ENCODE measurements at regions not wholly inside any gene's neighbourhood (a gene's known extent, or its start where the extent isn't known, plus 50 kb on each side); places are given as distances from the start of the nearest gene placed in this dataset.
"Not testable (repeated sequence)": the region's sequence is repeated elsewhere in the genome, so short reads cannot be mapped to it uniquely, and the experiment has no call there.

DNA sequence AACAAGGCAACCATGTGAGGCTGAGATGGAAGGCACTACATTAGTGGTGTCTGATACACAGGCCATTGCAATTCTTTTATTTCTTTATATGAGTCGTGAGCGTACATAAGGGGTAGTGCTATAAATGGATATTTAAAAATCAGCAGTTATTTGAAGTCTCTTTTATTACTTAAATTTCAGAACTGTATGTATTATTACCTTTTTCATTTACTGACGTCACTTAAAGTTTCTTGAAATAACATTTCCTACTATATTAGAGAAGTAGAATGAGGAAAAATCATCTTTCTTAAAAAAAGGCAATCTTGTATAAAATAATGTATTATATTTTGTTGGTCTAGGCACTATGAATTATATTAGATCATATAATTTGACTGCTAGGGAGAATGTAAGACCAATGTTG, 280.9 kb upstream of the CYLC2 start:
- DNase-seq, result no peak

DNA sequence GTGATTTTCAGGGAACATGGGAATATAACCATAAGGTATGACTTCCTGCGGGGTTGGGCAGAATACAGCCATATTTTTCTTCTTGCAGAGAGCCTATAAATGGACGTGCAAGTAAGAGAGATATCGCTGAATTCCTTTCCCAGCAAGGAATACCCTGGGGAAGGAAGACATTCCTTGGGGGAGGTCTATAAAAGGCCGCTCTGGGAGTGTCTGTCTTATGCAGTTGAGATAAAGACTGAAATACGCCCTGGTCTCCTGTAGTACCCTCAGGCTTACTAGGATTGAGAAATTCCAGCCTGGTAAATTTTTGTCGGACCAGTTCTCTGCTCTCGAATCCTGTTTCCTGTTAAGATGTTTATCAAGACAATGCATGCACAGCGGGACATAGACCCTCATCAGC, 282.2 kb upstream of the CYLC2 start:
- not testable (repeated sequence) for DNase-seq

DNA sequence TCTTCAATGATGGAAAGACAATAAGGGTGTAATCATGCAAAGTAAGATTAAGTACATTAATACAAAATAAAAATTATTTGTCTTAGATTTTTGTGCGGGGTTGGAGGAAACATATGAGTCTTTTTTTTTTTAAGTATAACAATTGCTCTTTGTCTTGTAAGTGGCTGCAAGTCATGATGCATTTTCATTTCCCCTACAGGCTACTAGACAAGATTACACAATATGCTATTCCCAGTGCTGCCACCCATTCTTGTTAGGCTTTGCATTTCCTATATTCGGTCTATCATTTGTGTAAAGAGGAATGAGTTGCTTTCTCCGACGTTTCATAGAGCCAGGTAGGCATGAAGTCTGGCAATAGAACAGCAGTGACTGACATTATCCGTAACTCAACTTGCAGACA, 294.2 kb upstream of the CYLC2 start:
- no peak for DNase-seq

DNA sequence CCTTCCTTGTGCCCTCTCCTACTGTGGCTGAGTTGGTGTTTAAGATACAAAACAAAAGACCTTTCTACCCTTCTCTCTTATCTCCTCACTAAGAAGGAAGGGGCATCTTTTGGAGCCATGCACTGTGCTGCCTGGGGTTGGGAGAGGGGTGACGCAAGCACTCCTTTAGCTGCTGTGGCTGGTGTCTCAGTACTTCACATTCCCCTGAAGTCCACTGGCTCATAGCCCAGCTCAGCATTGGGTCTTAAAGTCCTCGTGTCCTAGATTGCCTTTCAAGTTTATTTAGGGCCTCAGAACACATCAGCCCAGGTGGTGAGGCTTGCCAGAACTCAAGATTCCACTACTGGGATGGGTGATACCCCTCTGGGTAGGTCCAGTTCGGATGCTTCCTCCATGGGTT, 325.9 kb upstream of the CYLC2 start:
- DNase-seq, result no peak

DNA sequence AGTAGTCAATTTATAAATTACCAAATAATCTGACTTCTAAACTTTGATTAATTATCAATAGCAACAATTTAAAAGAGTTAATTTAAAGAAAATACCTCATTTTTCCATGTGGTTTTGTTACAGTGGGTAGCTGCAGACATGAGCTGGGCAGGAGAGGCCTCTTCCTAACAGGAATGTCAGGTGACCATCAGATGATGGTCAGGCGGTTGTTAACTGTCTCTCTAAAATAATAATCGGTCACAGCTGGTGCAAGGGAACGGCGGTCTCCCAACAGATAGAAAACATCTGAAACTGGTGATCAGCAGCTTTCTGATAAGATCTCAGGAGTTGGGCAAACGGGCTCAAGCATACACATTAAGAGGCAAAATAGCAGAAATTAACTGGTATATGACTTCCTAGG, 342.7 kb upstream of the CYLC2 start:
- no peak for DNase-seq

DNA sequence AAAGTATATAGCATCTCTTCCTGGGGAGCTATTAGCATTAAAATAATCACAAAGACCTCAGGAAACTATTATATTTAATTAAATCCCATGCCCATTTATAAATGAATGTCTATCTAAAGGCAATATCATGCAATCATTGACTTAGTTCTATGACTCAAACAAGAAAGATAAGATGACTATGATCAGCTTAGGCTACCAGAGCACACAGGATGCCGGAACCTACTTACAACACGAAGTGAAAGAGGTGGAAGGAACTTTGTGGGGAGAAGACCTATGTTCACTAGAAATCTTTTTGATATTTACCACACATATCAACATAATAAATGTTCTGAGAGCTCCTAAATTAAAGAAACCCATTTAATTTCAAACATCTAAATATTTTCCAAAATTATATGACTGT, 344.2 kb upstream of the CYLC2 start:
- DNase-seq, result no peak

DNA sequence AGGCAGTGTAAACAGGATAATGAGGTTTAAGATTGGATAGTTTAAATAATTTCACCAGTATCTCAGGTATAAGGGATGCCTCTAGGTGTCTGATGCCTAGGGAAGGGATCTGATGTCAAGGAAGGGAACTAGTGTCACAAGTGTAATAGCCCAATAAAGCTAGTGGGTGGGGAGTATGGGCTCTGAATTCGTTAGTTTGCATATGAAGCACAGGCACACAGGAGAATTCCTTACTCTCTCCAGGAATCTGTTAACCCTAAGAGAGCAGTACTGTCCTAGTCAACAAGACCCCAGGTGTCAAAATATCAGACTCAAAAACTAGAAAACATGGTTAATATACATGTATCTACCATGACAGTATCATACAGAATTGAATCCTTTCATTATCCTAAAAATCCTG, 352.5 kb upstream of the CYLC2 start:
- DNase-seq, result no peak

DNA sequence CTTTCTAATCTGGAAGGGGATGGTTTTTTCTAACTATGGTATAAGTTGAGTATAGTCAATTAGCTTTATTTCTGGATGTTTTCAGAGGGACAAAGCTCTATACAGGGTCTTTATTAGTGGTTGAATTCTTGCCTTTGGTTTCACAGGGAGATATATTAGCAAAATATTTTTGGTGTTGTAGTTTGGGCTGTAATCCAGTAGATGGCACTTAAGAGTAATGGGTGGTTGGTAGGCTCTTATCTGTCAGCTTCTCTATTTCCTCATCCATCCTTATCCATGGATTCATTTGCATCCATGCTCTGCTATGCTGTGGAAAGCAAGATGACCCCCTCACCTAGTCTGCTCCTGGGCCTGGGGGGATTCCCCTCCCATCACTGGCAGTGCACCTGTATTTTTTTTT, 363.6 kb upstream of the CYLC2 start:
- peak; percentile 2 for DNase-seq

DNA sequence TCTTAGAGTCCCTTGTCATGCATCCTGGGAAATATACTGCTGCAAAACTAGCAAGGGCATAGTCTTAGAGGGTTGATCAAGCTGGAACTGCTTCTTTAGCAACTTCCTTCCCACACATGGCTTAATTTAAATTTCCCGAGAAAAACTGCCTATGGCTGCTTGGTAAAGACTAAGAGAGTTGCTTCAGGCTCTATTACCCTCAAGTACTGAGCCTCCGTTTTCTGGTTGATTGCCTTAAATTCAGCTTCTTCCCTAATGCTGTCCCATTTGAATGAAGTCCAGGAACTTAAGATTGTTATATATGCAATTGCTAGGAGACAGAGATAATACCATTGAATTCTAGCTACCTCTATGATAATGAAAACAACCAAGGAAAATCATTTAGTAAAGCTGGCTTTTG, 385.7 kb upstream of the CYLC2 start:
- DNase-seq, result no peak

DNA sequence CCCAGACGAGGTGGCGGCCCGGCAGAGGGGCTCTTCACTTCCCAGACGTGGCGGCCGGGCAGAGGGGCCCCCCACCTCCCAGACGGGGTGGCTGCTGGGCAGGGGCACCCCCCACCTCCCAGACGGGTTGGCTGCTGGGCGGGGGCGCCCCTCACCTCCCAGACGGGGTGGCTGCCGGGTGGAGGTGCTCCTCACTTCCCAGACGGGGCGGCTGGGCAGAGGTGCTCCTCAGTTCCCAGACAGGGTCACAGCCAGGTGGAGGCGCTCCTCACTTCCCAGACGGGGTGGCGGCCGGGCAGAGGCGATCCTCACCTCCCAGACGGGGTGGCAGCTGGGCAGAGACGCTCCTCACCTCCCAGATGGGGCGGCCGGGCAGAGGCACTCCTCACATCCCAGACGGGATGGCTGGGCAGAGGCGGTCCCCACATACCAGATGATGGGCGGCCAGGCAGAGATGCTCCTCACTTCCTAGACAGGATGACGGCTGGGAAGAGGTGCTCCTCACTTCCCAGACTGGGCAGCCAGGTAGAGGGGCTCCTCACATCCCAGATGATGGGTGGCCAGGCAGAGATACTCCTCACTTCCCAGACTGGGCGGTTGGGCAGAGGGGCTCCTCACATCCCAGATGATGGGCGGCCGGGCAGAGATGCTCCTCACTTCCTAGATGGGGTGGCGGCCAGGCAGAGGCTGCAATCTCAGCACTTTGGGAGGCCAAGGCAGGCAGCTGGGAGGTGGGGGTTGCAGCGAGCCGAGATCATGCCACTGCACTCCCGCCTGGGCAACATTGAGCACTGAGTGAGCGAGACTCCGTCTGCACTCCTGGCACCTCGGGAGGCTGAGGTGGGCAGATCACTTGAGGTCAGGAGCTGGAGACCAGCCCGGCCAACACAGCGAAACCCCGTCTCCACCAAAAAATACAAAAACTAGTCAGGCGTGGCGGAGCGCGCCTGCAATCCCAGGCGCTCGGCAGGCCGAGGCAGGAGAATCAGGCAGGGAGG, 391.6 kb upstream of the CYLC2 start:
- not testable (repeated sequence) for DNase-seq

DNA sequence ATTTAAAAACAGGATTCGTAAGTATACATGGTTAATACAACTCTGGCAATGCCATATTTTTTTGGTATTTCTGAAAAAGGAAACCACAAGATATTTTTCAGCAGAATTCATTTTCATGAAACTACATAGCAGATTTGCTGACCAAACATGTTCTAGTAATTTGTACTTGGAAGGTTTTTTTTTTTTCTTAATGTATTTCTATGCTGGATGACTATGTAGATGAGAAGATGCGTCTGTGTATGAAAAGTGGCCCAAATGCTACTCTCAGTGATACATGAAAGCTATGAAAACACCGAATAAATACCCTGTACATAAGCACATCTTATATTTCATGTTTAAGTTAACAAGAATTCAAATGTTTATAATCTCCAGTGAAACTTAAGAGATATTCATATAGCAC, 400.9 kb upstream of the CYLC2 start:
- DNase-seq, result no peak

DNA sequence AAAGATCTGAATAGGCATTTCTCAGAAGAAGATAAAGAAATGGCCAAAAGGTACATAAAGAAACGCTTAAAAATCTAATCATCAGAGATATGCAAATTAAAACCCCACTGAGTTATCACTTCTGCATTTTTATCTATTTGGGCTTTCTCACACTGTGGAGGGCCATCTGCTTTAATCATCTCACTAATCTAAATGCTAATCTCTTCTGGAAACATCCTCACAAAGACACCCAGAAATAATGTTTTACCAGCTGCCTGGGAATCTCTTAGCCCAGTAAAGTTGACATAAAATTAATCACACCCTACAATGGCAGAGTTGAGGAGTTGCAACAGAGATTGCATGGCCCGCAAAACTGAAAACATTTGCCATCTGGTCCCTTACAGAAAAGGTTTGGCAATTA, 407.9 kb upstream of the CYLC2 start:
- no peak for DNase-seq

DNA sequence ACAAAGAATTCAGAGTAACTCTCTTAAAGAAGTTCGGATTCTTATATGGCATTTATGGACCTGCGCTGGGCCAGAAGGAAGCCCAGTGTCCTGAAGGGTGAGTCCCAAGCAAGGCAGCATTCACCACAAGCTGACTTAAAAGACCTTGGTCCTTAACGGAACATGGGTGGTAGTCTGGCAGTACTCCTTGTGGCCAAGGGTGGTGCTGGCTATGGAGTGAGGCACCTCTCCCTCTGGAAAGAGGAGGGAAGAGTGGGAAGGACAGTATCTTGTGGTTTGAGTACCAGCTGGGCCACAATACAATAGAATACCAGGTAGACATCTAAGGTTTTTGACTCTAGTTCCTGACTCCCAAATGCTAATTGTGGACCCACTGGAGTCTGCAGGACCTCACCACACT, 425.7 kb upstream of the CYLC2 start:
- DNase-seq, result no peak

DNA sequence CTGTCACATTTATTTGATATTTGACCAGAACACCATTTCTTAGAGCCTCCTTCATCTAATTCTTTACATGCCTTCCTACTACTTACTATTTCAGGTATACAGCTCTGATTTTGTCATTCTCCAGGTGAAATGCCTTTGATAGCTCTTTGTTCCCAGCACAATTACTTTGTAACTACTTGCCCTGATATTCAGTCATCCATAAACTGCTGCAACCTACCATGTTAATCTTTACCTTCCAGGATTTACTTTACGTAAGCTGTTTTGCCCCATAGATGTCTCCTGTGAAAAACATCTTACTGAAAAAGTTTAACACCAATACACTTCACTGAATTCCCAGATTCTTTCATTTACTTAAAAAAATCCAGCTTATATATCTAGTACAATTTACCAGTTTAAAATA, 443.8 kb upstream of the CYLC2 start:
- no peak for DNase-seq

DNA sequence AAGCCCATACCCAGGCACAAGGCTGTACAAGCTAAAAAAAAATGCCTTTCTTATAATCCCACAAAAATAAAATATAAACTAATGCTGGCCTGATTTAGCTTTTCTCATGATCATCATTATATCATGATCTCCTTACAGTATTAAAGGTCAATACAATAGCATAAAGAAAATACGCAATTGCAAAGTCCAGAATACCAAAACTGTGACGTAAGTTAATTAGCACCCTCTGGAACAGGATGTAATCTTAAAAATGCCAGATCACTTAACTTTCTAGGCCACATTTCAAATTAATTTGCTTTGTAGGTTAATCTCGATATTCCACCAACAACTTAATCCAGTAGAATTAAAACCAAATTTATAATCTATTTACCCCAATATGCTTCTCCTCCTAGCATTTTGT, 444.2 kb upstream of the CYLC2 start:
- DNase-seq, result no peak

DNA sequence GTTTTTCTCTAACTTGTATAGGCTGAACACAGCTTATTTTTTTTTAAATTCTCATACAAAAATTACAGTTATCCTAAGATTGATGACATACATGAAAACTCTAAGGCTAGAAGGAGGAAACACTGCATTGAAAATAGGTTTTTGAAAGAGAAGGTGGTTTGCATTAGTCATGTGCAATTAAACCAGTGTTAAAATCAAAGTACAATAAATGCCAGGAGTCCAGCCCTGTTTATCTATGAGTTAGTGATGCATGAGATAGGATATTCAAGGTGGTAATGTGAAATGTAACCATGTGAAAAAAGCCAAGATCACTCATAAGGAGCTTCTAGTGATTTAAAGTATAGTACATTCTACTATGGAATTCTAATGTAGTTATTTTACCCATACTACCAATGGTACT, 444.9 kb upstream of the CYLC2 start:
- DNase-seq, result no peak

DNA sequence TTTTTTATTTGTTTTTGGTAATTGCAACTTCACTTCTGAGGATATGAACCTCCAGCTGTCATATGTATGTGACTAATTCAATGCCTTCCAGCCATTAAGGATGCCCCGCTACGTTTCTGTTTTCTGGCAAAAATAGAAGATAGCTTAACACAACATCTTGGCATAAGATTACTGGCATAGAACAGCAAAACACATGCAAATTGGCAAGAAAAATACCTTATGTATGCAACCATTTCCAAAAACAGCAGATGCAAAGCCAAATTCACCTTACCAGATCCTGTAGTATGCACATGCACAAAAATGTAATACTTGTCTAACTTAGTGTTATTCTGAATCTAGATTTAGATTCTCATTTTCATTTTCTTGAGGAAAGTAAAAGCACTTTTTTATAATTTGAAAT, 461.1 kb upstream of the CYLC2 start:
- DNase-seq, result no peak

DNA sequence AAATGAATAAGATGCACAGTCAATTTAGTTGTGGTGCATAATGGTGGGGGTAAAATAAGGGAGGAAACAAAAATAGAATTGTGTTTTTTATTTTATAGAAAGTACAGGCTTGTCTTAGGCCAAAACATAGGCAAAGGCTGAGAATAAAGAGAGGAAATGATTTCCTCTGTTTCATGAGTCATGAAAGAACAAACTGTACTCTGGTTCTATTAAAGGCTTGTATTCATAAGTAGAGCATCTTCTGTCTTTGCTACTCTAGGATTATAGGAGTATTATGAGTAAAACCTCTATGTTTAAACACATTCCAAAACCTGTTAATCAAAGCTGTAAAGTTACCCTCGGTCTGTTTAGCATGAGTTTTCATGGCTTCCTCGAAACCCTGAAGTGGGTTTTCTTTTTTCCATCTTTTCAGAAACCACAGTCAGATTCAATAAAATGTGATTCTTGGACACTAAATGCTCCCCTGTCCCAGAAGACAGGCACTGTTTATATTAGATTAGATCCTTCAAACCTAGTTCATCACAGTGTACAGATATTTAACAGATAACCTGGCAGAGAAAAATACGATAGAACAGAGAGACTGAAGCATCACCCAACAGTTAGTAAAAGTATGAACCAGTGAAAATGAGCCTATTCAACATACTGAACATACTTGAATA, 473.9 kb upstream of the CYLC2 start:
- DNase-seq, result no peak

DNA sequence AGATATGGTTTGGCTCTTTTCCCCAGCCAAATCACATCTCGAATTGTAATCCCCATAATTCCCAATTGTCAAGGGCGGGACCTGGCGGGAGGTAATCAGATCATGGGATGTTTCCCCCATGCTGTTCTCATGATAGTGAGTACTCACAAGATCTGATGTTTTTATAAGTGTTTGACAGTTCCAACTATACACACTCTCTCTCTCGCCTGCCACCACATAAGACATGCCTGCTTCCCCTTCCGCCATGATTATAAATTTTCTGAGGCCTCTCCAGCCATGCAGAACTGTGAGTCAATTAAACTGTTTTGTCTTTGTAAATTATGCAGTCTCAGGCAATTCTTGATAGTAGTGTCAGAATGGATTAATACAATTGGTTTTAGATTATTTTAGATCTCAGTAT, 475.7 kb upstream of the CYLC2 start:
- DNase-seq, result no peak

DNA sequence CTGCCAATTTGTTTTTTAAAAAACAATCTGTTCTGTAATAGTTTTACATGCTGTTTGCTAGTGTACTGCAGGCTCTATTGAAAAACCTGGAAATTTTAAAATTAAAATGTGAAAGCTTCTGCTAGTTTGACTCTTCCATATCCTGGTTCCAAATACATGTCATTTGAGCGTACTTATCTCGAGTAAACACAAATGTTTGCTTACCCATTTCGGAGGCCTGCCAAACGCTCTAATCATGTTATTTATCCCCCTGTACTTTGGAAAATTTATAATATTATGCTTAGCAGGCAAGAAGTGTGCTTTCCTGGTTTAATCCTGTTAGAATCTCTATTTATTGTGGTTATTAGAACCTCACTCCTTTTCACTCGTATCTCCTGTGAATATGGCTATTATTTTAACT, 476.8 kb upstream of the CYLC2 start:
- no peak for DNase-seq

DNA sequence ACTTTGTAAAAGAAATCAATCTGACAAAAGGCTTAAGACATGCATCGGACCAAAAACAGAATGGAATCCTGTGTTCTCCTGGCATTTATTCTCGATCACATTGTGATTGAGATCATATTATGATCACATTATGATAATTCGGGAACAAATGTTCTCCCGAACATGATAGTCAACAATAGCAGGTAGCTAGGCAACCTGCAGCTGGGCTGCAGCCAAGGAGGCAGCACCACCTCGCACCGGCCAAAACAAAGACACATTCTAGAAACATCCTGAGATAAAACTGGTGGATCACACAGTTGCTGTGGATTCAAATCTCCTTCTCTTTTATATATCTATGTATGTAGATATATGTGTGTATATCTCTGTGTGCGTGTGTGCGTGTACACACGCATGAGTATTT, 480.6 kb upstream of the CYLC2 start:
- no peak for DNase-seq

DNA sequence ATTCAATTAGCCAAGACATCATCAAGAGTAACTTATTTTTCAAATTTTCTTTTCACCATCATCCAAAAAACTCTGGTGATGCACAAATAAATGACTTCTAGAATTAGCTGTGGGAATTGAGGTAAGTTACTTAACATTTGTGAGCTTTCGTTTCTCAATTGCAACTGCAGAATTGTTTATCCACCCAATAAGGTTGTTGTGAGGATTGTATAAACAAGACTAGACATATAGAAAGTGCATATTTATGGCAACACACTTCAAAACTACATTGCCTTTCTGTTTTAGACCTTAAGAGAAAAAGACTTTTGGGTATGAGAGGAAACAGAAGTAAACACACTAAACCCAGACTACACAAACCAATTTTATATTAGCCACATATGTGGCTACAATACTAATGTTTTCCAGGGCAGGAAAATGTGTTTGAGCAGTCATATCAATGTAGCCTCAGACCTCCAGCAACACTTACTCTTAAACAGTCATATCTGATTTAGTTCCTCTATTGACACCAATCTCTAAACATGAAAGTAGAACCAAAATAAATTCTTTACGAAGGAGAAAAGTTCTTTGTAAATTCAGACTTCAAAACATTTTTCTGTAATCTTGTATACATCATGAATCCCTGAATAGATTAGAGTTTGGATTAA, 488.0 kb upstream of the CYLC2 start:
- no peak for DNase-seq

DNA sequence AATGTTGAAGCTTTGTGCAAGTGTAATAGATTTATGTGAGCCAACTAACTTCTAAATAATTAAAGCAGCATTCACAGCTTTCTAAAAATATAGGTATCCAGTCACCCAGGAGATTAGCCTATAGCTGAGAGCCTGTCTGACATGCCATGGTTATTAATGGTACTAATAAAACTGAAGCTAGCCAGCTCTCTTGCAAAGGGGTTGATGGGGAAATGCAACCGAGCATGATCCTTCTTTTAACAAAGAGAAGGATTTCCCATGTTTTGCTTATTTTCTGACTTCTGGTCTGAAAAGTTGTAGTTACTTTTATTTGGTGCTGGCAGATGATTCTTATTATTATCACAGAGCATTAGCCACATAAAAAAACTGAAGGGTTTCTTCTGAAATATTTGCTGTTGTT, 488.7 kb upstream of the CYLC2 start:
- DNase-seq, result no peak

DNA sequence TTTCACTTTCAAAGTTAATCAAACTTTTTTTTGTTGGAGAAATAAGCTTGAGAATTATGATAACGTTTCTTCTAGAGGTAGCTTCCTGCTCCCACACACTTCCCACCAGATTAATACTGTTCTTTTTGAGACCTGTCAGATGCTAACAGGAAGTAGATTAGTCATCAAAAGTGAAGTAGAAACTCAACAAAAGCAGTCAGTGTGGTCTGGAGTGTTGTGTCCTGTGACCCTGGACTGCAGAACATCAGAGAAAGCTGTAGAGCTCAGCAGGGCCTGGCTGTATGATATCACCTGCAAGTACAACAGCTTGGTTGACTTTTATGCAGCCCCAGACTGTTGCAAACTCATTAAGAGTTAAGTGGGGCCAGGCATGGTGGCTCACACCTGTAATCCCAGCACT, 495.7 kb upstream of the CYLC2 start:
- DNase-seq, result peak; percentile 2
